ENCODE measurements at regions not wholly inside any gene's neighbourhood (a gene's known extent, or its start where the extent isn't known, plus 50 kb on each side); places are given as distances from the start of the nearest gene placed in this dataset.

DNA sequence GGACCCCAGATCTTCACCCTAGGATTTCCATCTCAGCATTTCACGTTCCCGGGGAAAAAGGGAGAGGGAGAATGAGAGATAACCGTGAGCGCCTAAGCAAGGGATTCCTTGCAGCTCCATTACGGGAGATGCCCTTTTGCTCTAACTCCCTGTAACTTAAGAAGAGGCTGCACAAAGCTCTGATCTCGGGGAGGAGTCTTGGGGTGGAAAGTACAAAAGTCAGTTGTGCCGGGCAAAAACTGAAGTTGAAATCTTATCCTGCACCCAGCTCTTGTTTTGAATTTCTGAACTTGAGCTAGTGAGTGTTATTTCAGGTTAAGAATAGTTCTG is 256.4 kb upstream of the SOX21 start:
- DNase-seq: no peak

DNA sequence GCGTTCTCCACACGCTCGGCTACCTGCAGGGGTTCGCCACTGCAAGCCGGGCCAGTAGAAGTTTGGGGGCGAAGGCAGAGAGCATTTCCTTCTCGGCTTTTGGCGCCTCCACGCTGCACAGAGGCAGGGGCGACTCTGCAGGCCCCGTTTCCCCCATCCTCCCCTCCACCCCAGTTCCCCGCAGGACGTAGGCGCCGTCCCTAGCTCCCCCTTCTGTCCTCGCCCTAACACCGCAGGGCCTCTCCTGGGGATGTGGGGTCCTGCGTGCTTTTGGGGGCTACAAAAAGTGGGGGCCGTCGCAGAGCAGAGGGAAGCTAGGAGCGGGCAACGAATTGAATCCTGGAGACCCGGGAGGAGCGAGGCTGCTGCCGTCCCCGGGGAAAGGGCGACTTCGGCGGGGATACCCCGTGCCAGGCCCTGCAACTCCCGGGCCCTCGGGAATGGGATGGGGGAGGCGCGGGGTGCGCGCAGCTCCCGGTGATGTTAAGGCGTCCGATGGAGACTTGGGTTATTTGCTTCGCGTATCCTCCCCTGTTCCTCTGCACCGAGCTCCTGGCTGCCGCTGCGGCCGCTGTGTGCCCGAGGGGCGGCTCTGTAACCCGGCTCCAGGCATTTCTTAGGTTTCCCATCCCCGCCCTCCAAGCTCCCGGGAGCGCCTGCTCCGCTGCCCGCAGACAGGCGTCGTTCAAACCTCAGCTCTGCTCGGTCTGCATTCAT is 255.9 kb upstream of the SOX21 start:
- DNase-seq: peak; percentile 38

DNA sequence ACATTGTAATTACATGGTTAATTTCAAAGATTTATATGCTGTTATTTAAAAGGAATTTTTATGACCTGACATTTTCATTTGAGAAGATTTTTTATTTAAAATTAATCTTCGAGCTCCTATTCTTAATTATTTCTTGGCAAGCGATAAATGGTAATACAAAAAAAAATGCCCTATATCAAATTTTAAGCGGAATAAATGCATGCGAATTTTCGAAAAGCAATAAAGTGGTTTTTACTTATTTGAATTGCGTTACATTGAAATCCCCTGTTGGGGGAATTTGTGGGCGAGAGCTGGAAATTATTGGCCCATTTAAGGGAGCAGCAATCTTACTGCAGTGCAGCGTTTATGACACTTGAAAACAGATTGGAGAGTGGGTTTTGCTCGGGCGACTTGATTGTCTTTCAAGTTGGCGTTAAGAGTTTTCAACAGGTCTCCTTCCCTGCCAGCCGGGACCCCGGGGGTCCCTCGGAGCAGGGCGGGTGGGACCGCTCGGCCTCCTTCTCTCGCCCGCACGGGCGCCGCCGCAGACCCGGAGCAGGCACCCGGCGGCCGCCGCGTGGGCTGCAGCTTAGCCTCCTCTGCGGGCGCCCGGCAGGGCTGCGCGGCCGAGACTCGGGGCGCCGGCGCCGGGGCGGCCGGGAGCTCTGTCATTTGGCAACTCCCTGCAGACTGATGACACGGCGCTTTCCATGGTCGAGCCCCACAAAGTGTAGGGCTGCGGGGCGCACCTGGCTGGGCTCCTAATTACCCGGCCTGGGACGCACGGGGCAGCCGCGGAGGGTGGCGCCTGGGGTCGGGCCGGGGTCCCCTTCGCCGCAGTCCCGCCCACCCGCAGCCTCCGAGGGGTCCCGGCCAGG is 255.1 kb upstream of the SOX21 start:
- DNase-seq: peak; percentile 23

DNA sequence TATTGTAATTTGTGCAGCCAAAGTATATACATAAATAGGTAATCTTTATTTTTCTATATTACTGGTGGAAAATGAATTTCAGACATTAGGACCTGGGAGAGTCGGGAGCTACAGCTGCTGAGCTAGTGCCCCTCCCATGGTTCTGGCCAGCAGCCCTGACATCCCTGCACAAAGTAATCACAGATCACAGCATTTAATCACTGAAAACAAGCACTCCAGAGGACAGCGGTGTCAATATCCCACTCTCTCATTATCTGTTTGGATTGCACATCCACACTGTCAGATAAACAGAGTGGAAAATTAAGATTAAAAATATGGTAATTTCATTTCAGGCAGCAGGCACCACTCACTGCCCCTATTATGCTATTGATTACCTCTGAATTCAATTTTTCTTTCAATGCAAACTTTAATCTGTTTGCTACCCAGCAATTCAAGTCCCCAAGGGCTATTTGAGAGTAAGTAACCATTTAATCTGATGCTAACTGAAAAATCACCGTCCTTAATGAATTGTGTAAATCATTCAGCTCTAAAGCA is 254.1 kb upstream of the SOX21 start:
- peak; percentile 22 for DNase-seq

DNA sequence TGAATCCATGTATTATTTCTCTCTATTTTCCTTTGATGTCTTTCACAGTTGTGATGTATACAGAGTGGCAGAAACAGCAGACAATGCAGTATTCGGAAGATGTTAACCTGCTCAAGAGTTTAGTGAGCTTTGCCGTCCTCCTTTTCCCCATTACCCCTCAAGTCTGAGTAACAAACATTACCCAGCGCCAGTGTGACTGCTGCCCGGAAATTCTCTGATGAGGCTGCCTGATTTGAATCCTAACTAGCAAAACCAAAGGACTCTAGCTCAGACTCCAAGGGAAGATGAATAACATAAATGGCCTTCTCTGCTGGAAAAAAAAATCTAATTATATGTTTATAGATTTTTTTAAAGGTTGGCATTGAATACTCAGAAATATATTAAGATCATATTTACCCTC is 247.3 kb upstream of the SOX21 start:
- no peak for DNase-seq

DNA sequence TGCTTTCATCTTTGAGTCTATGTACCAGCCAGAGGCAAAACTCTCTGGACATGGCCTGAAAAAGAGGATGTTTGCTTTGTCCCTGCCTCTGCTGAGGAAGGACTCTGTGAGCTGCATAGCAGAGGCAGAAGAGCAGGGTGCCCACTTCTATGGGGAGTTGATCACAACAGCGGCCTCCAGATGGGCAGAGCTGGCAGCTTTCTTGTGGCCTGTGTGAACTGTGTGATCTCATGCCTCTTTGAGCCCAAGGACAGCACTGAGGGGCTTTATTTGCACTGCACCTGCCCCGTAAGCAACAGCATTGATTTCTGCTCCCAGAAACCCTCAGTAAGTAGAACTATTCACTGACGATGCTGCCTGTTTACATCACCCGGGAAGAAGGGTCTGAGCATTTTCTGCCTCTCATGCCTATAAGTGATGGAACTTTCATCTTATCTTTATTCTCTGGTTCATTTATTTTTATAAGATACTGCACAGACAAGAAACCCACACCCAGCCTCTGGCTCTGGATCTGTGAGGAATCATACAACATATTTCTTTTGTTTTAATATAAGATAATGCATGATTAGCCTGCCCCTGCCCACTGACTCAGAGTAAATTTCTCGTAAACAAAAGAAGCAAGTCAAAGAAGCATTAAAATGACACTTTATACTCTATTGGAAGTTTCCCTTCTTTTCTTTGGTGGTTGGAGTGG is 244.2 kb upstream of the SOX21 start:
- DNase-seq: no peak

DNA sequence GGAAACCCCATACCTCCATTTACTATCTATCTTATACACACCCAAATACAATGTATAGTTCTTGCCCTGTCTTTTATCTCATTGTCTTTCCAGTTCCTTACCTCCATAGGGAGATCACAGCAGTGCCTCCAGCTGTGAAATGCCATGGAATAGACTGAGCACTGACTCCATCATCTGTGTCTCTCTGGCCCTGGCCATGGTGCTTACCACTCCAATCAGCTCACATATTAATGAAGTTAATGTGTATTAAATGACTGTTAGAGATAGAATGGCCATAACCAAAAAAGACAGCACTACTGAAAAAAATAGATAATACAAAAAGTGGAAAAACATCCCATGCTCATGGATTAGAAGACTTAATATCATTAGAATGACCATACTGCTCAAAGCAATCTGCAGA is 240.4 kb upstream of the SOX21 start:
- DNase-seq: no peak

DNA sequence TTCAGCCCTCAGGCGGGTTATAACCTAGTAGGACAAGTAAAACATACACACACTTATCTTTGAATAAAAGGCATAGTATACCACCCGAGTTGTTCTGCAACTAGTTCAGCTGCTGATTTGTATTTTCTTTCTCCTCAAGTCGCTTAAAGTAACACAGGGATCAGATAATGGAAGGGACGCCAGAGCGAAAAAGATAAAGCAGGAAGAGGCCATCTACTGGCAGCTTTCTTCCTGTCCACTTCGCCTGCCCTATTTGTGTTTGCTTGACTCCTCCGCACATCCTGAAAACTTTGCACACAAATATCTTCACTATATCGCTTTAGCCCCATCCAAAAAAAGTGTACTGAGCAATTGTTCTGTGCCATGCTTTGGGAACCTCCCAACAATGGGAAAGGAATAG is 238.0 kb upstream of the SOX21 start:
- no peak for DNase-seq

DNA sequence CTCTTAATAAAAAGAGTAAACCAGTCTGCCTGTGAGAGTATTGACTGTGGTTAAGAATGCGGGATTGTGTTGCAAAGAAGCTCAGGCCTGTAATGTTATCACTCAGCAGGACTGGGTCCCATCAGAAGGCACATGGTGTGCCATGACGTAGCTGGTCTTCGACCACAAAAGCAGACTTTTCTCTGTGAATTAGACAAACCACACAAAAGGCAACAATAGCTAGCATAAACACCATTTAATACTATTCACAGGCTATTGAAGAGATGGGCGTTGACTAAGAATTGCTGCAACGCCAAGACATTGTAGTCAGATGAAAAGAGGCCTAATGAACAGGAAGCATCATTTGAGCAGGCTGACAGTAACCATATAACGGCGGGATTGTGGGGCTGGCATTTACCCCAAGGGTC is 235.6 kb upstream of the SOX21 start:
- no peak for DNase-seq

DNA sequence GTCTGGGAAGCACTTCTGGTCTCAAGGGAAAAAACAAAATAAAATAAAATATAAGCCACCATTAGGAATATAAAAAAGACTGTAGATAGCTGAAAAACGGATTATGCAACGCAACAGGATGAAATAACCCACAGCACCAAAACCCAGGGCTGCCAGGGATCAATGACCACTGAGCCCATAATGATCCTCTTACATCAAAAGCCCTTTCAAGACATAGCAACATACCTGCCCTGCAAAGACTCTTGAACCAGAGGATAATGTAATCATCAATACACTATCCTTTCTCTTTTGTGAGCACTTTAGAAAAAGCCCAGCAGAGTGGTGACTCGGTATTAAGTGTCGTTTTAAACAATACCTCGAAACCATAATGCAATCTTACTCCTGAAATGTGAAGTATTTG is 235.0 kb upstream of the SOX21 start:
- no peak for DNase-seq

DNA sequence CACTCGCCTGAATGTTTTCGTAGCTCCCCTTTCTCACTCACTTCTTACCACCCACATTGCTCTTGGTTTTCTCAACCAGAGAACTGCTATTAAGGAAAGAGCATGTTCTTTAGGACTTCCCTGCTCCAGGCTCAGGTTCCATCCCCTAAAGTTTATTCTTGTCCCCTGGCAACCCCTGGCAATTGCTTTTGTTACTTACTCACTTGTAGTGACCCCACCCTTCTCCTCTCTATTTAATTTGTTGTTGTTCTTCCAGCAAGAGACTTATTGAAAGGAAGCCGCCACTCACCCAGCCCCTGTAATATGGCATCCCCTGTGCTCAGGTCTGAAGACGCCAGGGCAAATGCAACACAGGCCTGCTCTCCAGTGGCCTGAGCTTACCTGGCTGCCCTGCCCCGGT is 233.7 kb upstream of the SOX21 start:
- no peak for DNase-seq

DNA sequence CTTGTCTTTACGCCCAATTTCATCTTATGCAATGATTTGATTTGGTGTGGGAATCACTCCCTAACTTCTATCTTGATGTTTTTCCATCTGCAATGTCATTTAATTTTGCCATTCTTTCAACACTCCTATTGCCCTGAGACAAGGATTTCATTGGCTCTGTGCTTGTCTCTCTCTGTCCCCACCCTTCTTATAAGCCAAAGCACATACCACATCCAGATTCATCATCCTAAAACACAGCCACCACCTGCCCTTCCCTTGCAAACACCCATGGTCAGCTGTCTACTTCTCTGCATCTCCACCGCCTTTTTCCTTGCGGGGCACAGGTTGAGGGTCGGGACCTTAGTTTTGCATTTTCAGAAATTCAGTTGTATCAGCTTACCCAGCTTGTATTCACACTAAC is 225.8 kb upstream of the SOX21 start:
- no peak for DNase-seq

DNA sequence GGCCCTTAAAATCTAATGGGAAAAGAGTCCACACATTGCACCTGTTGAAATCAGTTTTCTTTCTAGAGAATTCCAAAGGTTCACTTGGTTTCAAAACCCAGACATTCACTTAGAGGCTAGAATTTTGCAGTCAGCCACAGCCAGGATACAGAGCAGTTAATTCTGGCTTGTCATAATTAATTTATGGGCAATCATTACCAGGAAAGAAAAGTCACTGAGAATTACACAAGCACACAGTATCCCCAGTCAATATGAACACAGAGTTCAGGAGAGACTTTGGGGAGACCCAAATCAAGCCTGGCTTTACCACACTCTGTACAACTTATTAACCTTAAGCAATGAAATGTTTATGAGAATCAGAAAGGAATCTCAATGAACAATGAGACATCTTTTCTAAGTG is 224.3 kb upstream of the SOX21 start:
- DNase-seq: no peak

DNA sequence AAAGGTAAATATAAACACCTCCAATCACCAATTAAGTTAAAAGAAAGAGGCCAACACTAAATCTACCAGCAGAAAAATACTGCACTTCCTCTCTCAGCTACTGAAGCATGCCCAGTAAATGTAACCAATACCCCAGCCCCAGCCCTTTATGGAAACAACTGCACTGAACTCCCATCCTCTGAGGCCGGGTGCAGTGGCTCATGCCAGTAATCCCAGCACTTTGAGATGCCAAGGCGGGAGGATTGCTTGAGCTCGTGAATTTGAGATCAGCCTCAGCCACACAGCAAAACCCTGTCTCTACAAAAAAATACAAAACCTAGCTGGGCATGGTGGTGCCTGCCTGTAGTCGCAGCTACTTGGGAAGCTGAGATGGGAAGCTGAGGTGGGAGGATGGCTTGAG is 221.6 kb upstream of the SOX21 start:
- no peak for DNase-seq

DNA sequence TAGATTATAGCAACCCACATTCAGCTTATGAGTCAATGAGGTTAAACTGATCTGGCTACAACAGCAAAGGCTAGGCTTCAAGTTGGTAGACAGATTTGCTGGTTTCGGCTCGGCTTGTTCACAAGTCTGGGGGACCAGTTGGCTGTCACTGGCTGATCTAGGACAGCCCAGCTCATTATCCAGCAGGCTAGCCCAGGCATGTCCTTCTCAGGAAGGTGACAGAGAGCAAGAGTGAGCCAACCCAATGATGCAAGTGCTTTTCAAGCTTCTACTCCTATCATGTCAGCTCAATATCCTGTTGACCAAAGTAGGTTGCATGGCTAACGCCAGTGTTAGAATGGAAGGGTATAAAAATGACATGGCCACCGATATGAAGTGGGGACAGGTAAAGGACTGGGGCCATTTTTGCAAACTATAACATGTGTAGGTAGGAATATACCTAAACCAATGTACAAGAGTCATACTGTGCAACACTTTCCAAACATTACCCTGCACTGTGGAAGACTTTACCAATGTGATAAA is 220.9 kb upstream of the SOX21 start:
- no peak for DNase-seq

DNA sequence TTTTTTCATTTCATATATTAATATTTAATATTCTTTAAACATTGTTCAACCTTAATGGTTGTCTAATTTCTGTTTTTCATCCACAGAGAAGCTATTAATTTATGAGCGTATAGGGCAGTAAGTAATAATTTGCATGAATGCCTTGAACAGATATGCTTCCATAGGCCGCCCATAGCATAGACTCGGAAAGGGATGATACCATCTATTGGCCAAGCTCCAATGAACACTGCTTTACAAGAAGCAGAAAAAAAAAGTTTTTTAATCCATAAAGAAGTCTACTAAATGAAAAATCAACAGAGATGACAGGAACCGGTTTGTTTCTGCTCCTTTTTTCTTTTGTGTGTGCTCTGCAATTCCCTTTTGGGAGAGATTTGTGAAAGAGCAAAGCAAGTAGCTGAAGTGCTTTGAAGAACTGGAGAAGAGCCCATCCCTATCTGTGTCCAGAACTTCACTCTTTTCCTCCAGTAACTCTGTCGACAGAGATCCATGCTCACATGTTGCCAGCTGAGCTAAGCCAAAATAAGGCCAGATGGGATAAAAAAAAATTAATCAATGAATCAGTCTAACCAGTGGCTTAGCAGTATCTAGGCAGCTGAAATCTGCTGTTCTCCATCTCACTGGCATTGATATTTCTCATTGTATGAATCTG is 215.9 kb upstream of the SOX21 start:
- peak; percentile 18 for DNase-seq

DNA sequence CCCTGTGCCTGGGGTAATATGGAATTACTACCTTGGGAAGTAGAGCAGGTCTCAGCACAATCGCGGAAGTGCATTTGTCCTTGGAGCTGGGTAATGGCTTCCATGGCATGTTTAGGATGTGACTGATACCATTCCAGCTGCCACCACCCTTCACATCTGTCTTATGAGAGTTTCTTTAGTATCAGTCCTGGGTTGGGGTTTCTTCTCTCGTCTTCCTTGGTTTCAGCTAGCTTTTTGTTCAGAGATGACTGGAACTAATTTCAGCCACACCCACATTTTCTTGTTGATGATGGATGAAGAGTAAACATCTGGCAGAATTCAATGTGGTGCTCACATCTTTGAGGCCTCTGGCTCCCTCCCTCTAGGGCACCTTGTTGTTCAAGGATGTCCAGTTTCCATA is 212.9 kb upstream of the SOX21 start:
- DNase-seq: no peak

DNA sequence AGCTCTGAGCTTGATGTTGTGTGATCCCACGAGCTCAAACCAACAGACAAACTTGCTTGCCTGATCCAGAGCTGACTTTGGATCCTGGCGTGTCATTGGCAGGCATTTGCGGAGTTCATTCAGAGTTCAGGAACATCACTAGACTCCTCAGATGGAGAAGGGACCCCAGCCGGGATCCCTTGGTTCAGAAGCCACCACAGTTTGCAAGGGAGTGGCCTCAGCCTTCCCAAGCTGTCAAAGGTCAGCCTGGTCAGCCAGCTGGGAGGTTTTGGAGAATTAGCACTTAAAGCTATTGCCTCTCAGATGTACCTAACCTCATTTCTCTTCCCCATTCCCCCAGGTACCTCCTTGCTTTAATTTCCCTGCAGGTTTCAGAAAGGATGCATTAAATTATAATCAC is 208.8 kb upstream of the SOX21 start:
- DNase-seq: no peak

DNA sequence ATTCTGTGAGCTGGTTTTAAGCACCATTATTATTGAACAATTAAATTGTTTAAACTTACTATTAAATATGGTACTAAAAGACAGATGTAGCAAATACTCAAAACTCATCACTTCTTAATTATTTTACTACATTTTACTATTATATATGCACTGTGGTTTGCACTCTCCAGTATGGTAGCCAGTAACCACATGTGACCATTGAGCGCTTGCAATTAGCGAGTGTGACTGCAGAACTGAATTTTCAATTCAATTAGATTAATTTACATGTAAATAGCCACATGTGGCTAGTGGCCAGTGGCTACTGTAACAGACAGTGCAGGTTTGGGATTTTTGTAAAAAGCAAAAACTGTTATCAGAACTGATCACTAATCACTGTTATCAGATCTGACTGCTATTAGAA is 208.2 kb upstream of the SOX21 start:
- DNase-seq: no peak

DNA sequence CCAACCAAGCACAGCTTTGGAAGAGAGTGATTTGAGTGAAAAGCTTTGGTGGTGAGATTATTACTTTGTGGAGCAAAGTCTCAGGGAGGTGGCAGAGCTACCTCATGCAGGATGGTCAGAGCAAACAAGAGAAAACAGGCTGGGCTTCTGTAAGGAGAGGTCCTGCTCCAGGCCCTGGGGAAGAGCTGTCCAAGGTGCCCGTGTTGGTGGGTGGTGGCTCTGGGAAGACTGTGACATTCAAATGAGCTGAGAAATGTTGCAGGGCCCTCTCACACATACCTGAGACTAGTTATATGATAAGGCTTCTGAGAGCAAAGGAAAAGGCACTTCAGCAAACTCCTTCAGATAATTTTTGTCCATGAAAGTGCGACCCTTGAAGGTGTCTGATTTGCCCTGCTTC is 205.5 kb upstream of the SOX21 start:
- peak; percentile 5 for DNase-seq

DNA sequence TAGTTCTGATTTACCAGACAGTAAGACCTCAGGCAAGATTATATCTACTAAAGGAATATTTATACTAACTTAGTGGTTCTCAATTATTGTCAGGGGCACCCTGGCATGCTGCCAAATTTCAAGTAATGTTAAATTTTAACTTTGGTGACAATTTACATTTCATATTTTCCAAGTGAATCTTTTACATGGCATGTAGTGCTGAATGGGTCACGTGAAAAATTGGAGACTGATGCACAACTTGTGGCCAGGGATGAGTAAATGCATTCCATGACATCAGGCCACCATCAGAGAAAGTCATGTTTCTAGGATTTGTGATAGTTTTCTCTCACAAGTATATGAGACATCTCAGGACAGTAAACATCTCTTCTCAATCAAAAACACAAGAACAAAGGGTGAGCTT is 202.6 kb upstream of the SOX21 start:
- DNase-seq: no peak

DNA sequence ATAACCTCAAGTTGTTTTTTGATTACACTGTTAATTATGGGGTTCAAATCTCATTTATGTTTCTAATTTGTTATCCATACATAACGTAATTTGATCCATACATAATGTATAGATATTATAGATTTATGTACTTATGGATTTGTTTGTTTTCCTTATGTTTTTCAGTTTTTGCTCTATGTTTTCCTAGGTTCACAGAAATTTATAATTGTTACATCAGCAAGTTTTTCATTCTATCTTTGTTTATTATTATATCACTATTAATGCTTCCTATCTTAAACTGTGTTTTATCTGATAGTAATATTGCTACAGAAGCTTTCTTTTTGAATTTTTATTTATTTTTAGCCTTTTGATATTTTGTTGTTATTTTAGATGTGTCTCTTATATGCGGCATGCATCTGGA is 194.3 kb upstream of the SOX21 start:
- DNase-seq: no peak

Measured in tongue (tissue), 1 donor.